Uterus (tissue), 2 donors: ENCODE measurements at regions not wholly inside any gene's neighbourhood (a gene's known extent, or its start where the extent isn't known, plus 50 kb on each side); places are given as distances from the start of the nearest gene placed in this dataset.

Source experiments
- POLR2A ChIP-seq, 2 donors: fragments of 450-650 bp; IDR thresholded peaks; one replicate each; pipeline ENCODE4 v1.6.1; 2016; ENCODE audit warnings: antibody characterized with exemption in 2 of 2, mild to moderate bottlenecking in 1 of 2, moderate library complexity in 1 of 2
- TF ChIP-seq, protein P1 (sequence below), 4 experiments: fragments of 200-600 bp in 2 of 4; fragments of 450-650 bp in 2 of 4; sonication (generic) in 2 of 4; IDR thresholded peaks; one replicate each; pipeline ENCODE4 v1.5.1; 2016 to 2019; ENCODE audit warnings: antibody characterized with exemption in 4 of 4, mild to moderate bottlenecking in 2 of 4, moderate library complexity in 1 of 4

DNA sequence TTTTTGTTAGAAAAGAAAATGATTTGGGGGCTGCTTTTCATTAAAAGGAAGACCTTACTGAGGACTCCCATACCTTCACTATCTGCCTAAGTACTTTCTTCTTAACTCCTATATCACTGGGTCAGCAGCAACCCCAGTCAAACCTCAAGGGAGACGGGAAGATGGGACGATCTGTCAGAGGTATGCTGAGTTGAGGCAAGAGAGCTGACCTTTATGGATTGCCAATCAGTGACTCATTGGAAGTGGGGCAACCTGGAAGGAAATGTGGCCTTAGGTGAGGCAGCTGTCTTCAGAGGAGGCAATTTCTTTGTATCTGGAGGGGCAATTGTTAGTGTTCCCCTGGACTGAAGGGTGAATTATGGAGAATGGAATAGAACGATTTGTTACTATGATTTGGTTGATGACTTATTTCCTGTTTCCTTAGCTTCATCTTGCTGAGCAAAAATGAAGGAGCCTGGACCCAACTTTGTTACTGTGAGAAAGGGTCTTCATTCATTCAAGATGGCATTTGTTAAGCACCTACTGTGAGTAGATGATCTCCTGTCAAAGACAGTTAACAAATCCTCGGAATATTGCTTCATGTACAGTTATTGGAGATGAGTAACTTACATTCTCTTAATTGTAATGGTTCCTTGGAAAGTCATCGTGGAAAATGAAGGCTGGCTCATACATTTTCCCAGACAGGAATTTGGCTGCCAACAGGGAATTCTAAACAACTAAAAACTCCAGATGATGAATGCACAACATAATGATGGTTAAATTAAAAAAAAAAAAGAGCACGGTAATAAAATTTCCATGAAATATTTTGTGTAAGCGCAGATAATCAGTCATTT, 134.7 kb upstream of the KCNJ15 start:
- TF ChIP-seq, protein P1, sequence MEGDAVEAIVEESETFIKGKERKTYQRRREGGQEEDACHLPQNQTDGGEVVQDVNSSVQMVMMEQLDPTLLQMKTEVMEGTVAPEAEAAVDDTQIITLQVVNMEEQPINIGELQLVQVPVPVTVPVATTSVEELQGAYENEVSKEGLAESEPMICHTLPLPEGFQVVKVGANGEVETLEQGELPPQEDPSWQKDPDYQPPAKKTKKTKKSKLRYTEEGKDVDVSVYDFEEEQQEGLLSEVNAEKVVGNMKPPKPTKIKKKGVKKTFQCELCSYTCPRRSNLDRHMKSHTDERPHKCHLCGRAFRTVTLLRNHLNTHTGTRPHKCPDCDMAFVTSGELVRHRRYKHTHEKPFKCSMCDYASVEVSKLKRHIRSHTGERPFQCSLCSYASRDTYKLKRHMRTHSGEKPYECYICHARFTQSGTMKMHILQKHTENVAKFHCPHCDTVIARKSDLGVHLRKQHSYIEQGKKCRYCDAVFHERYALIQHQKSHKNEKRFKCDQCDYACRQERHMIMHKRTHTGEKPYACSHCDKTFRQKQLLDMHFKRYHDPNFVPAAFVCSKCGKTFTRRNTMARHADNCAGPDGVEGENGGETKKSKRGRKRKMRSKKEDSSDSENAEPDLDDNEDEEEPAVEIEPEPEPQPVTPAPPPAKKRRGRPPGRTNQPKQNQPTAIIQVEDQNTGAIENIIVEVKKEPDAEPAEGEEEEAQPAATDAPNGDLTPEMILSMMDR (IDR thresholded peaks at IDR 0.05) = no peak
- TF ChIP-seq POLR2A (IDR thresholded peaks at IDR 0.05) = no peak
